K562 (cell line): ENCODE measurements at regions not wholly inside any gene's neighbourhood (a gene's known extent, or its start where the extent isn't known, plus 50 kb on each side); places are given as distances from the start of the nearest gene placed in this dataset.

Source experiments
- ATAC-seq: fragments of 200-7000 bp; cut with Tn5 transposase; 3 replicates; pipeline ENCODE4 v1.9.1; 2020; ENCODE audit warnings: moderate library complexity
- BruUV-seq: library from RNA; stranded (reverse); fragments of 400-500 nt; replicated peaks from 2 replicates; lab custom pipeline; 2021; lab: Mats Ljungman, UMichigan
- CTCF ChIA-PET: fragments of 300-600 bp; formaldehyde crosslinking; extraction: SDS; loops from one replicate; lab custom pipeline; 2021; ENCODE audit warnings: low intra/inter-chr PET ratio; lab: Yijun Ruan, JAX
- POLR2A ChIA-PET: fragments of 300-600, 350-650 bp; sonication (Branson Sonifier 250); formaldehyde crosslinking; extraction: SDS; loops from one replicate; lab custom pipeline; 2021; ENCODE audit warnings: antibody characterized with exemption, inconsistent platforms; lab: Yijun Ruan, JAX
- DNase-seq, 4 experiments: peaks; one replicate each; pipeline versions ENCODE4 v3.0.0 to v3.0.0-alpha.2; 2011 to 2018; ENCODE audit warnings: low spot score in 3 of 4, mixed read lengths in 3 of 4; ENCODE audit errors: extremely low read depth in 1 of 4
- FAIRE-seq: peaks from 2 replicates; lab custom pipeline; 2011; peaks lifted over from hg19 to GRCh38; lab: Jason Lieb, UNC
- H2AFZ ChIP-seq: 2 replicates; pipeline ENCODE4 v1.6.0; 2011; ENCODE audit warnings: low read depth, low read length, control low read depth, inconsistent platforms
- H3K27ac ChIP-seq: fragments of 200-600 bp; 3 replicates; pipeline ENCODE4 v1.8.0; 2011; ENCODE audit warnings: low read depth, mild to moderate bottlenecking, control low read depth, inconsistent platforms, low read length, moderate library complexity, mixed read lengths; ENCODE audit errors: extremely low read depth
- H3K27me3 ChIP-seq, 2 experiments: fragments of 300-600 bp in 1 of 2; 2 replicates in 1 of 2; 3 replicates in 1 of 2; pipeline versions ENCODE4 v1.6.0 to v1.8.0; 2011; ENCODE audit warnings: inconsistent platforms in 2 of 2, low read length in 2 of 2, mild to moderate bottlenecking in 1 of 2, mixed read lengths in 1 of 2, moderate library complexity in 1 of 2; ENCODE audit not compliant: control insufficient read depth in 2 of 2, insufficient read depth in 2 of 2
- H3K36me3 ChIP-seq: fragments of 300-600 bp; 3 replicates; pipeline ENCODE4 v1.8.0; 2011; ENCODE audit warnings: mild to moderate bottlenecking, low read length, inconsistent platforms; ENCODE audit not compliant: control insufficient read depth, insufficient read depth
- H3K4me1 ChIP-seq, 2 experiments: fragments of 200-600 bp in 1 of 2; replicated peaks in 1 of 2; 2 replicates in 1 of 2; 3 replicates in 1 of 2; pipeline versions ENCODE4 v1.5.1 to v1.8.0; 2011; ENCODE audit warnings: inconsistent platforms in 2 of 2, low read length in 2 of 2, mild to moderate bottlenecking in 1 of 2, mixed read lengths in 1 of 2, moderate library complexity in 1 of 2; ENCODE audit not compliant: control insufficient read depth in 2 of 2, insufficient read depth in 2 of 2
- H3K4me2 ChIP-seq: 2 replicates; pipeline ENCODE4 v1.6.1; 2011; ENCODE audit warnings: low read length, control low read depth, inconsistent platforms, mixed read lengths; ENCODE audit not compliant: insufficient read depth
- H3K4me3 ChIP-seq: fragments of 200-600 bp; sonication (generic), shearing (Covaris generic); 2 replicates; pipeline ENCODE4 v1.5.1; 2016; ENCODE audit warnings: control low read depth, inconsistent platforms
- H3K79me2 ChIP-seq: fragments of 200-600 bp; 3 replicates; pipeline ENCODE4 v1.8.0; 2011; ENCODE audit warnings: low read length, inconsistent platforms; ENCODE audit not compliant: control insufficient read depth, insufficient read depth
- H3K9ac ChIP-seq, 2 experiments: 2 replicates each; pipeline versions ENCODE4 v1.6.0 to v1.6.1; 2011; ENCODE audit warnings: low read depth in 2 of 2, low read length in 2 of 2, control low read depth in 1 of 2, inconsistent platforms in 1 of 2, mild to moderate bottlenecking in 1 of 2, mixed read lengths in 1 of 2; ENCODE audit not compliant: insufficient read depth in 1 of 2
- H3K9me1 ChIP-seq: one replicate; pipeline ENCODE4 v1.6.0; 2011; ENCODE audit warnings: inconsistent platforms, mild to moderate bottlenecking, low read length, moderate library complexity; ENCODE audit not compliant: control insufficient read depth, insufficient read depth
- H3K9me3 ChIP-seq: replicated peaks from 2 replicates; pipeline ENCODE4 v1.5.1; 2011; ENCODE audit warnings: low read depth, low read length, inconsistent platforms; ENCODE audit not compliant: control insufficient read depth, insufficient read depth
- H4K20me1 ChIP-seq: replicated peaks from 2 replicates; pipeline ENCODE4 v1.6.1; 2011; ENCODE audit warnings: low read length, inconsistent platforms, mixed read lengths; ENCODE audit not compliant: control insufficient read depth, insufficient read depth
- ARID2 ChIP-seq: fragments of 450-650 bp; IDR thresholded peaks from 2 replicates; pipeline ENCODE4 v1.6.1; 2017; ENCODE audit warnings: antibody characterized with exemption, mild to moderate bottlenecking
- CEBPG ChIP-seq, 3 experiments: fragments of 200-800 bp in 1 of 3; sonication (Bioruptor generic) in 1 of 3; sonication (generic) in 1 of 3; formaldehyde crosslinking in 1 of 3; IDR thresholded peaks in 2 of 3; conservative IDR thresholded peaks in 1 of 3; 2 replicates each; pipeline versions ENCODE4 v1.6.1 to v1.8.0; 2016 to 2022; ENCODE audit warnings: missing compliant biosample characterization in 2 of 3, missing genetic modification characterization in 2 of 3, mild to moderate bottlenecking in 1 of 3, missing genetic modification reagents in 1 of 3
- KLF1 ChIP-seq: fragments of 450-650 bp; IDR thresholded peaks from 2 replicates; pipeline ENCODE4 v1.6.1; 2016; ENCODE audit warnings: missing genetic modification characterization, missing compliant biosample characterization
- MBD2 ChIP-seq: sonication (generic); IDR thresholded peaks from 2 replicates; pipeline ENCODE4 v1.6.1; 2016; ENCODE audit warnings: low read depth, borderline replicate concordance
- RUNX1 ChIP-seq: sonication (generic); IDR thresholded peaks from 2 replicates; pipeline ENCODE4 v1.6.1; 2016; ENCODE audit warnings: antibody characterized with exemption, low read depth
- SAP30 ChIP-seq: fragments of 200-600 bp; sonication (generic); IDR thresholded peaks from 2 replicates; pipeline ENCODE4 v1.6.1; 2012; ENCODE audit warnings: borderline replicate concordance, low read depth, mild to moderate bottlenecking, moderate library complexity, low read length, control low read depth, inconsistent platforms; ENCODE audit not compliant: insufficient read depth, poor library complexity, severe bottlenecking
- SMARCE1 ChIP-seq: fragments of 450-650 bp; IDR thresholded peaks from 2 replicates; pipeline ENCODE4 v1.7.1; 2016; ENCODE audit warnings: mild to moderate bottlenecking
- TCF3 ChIP-seq: sonication (generic); formaldehyde crosslinking; IDR thresholded peaks from 2 replicates; pipeline ENCODE4 v1.4.0; 2020; ENCODE audit warnings: mild to moderate bottlenecking, missing genetic modification reagents
- ZFP30 ChIP-seq: fragments of 250-450 bp; sonication (Bioruptor Pico); IDR thresholded peaks from 2 replicates; pipeline ENCODE4 v1.8.0; 2022; ENCODE audit warnings: moderate library complexity, mild to moderate bottlenecking, inconsistent platforms, borderline replicate concordance
- ZNF717 ChIP-seq: fragments of 250-450 bp; sonication (Bioruptor Pico); IDR thresholded peaks from 2 replicates; pipeline ENCODE4 v1.5.0; 2021
- WGBS: fragments of 100-300 bp; shearing (Covaris generic); methylation state at CpG from one replicate; pipeline ENCODE4 v1.1.6; 2016; ENCODE audit warnings: low coverage, mixed read lengths; ENCODE audit not compliant: insufficient coverage; ENCODE audit errors: missing lambda C conversion rate; 5-methylcytosine and 5-hydroxymethylcytosine counted together
- in situ Hi-C: fragments of 300-500 bp; cut with MboI; formaldehyde crosslinking; loops from 4 replicates; pipeline ENCODE4 v1.15.0; 2018; ENCODE audit warnings: inconsistent platforms, mixed read lengths
- intact Hi-C: fragments of 100-400 bp; cut with micrococcal nuclease; formaldehyde crosslinking; loops from 2 replicates; pipeline ENCODE4 v1.14.2; 2022
- TF ChIP-seq, protein P1 (sequence below), 2 experiments: fragments of 250-450 bp in 1 of 2; fragments of 450-650 bp in 1 of 2; sonication (Bioruptor Pico) in 1 of 2; IDR thresholded peaks; 2 replicates each; pipeline versions ENCODE4 v1.6.1 to v1.8.0; 2016 to 2021; ENCODE audit warnings: mild to moderate bottlenecking in 2 of 2, moderate library complexity in 2 of 2, missing compliant biosample characterization in 1 of 2, missing genetic modification characterization in 1 of 2
- TF ChIP-seq, protein P2 (sequence below): IDR thresholded peaks from 2 replicates; pipeline ENCODE4 v1.6.1; 2012; ENCODE audit warnings: low read depth, low read length, improper control_type of control experiment, borderline replicate concordance
- TF ChIP-seq, protein P3 (sequence below): IDR thresholded peaks from 3 replicates; pipeline ENCODE4 v1.6.1; 2011; ENCODE audit warnings: borderline replicate concordance, mild to moderate bottlenecking, moderate library complexity; ENCODE audit not compliant: insufficient read length; ENCODE audit errors: extremely low read depth

DNA sequence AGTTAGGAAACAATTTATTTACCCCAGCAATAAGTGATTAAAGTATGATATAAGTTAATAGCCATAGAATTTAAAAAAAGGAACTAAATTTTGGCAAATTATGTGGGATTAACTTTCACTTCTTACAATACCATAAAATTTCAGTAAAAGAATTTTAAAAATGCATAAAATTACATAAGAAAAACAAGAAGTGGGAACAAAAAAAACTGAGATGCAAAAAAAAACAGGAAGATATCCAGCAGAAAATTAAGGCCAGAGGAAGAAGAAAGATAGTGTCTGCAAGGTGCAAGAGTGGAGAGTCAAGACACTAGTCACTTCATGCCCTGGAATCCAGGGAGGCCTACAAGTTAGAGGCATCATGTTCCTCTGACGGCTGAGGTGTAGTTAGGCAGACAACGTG, 184.2 kb downstream of the GASK1B start:
- no peak overlapping the region for H3K27ac ChIP-seq
- BruUV-seq: no TSS peak
- no peak overlapping the region for H2AFZ ChIP-seq
- H3K4me3 ChIP-seq: no peak overlapping the region
- no peak overlapping the region for H3K4me2 ChIP-seq
- in situ Hi-C loops: loop anchor here (10.0 to 25.0 kb wide), 2 partner anchors 176 to 274 kb away; no protein-coding TSS in a partner anchor
- H3K79me2 ChIP-seq: no peaks in the 10 kb centered on the region
- DNase-seq (no peak), ATAC-seq (no peak), FAIRE-seq (no peak)
- H3K36me3 ChIP-seq: no peaks in the 10 kb centered on the region
- intact Hi-C loops: no loop called here
- no peaks in the 10 kb centered on the region for H3K9me1 ChIP-seq
- H3K9ac ChIP-seq: no peak overlapping the region
- CTCF ChIA-PET: no interaction called here
- H3K9me3 ChIP-seq: no peaks in the 10 kb centered on the region
- H3K27me3 ChIP-seq: no peaks in the 10 kb centered on the region
- POLR2A ChIA-PET: no interaction called here
- no peaks in the 10 kb centered on the region for H4K20me1 ChIP-seq
- 0% methylated on average over 2 of the region's 2 CpGs for WGBS
- no peaks in the 10 kb centered on the region for H3K4me1 ChIP-seq
- TF ChIP-seq ZFP30: no peak
- TF ChIP-seq RUNX1: no peak
- TF ChIP-seq, protein P1, sequence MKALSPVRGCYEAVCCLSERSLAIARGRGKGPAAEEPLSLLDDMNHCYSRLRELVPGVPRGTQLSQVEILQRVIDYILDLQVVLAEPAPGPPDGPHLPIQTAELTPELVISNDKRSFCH (CRISPR knock-in tag; IDR thresholded peaks at IDR 0.05): no peak
- TF ChIP-seq, protein P1 (tag; IDR thresholded peaks at IDR 0.05): no peak
- TF ChIP-seq, protein P2, sequence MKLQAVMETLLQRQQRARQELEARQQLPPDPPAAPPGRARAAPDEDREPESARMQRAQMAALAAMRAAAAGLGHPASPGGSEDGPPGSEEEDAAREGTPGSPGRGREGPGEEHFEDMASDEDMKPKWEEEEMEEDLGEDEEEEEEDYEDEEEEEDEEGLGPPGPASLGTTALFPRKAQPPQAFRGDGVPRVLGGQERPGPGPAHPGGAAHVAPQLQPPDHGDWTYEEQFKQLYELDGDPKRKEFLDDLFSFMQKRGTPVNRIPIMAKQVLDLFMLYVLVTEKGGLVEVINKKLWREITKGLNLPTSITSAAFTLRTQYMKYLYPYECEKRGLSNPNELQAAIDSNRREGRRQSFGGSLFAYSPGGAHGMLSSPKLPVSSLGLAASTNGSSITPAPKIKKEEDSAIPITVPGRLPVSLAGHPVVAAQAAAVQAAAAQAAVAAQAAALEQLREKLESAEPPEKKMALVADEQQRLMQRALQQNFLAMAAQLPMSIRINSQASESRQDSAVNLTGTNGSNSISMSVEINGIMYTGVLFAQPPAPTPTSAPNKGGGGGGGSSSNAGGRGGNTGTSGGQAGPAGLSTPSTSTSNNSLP: no peak
- TF ChIP-seq SMARCE1: no peak
- no peak for TF ChIP-seq KLF1 (tag)
- no peak for TF ChIP-seq ARID2
- TF ChIP-seq, protein P3, sequence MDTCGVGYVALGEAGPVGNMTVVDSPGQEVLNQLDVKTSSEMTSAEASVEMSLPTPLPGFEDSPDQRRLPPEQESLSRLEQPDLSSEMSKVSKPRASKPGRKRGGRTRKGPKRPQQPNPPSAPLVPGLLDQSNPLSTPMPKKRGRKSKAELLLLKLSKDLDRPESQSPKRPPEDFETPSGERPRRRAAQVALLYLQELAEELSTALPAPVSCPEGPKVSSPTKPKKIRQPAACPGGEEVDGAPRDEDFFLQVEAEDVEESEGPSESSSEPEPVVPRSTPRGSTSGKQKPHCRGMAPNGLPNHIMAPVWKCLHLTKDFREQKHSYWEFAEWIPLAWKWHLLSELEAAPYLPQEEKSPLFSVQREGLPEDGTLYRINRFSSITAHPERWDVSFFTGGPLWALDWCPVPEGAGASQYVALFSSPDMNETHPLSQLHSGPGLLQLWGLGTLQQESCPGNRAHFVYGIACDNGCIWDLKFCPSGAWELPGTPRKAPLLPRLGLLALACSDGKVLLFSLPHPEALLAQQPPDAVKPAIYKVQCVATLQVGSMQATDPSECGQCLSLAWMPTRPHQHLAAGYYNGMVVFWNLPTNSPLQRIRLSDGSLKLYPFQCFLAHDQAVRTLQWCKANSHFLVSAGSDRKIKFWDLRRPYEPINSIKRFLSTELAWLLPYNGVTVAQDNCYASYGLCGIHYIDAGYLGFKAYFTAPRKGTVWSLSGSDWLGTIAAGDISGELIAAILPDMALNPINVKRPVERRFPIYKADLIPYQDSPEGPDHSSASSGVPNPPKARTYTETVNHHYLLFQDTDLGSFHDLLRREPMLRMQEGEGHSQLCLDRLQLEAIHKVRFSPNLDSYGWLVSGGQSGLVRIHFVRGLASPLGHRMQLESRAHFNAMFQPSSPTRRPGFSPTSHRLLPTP: no peak
- TF ChIP-seq TCF3 (CRISPR knock-in tag): no peak
- TF ChIP-seq SAP30: no peak
- no peak for TF ChIP-seq MBD2
- no peak for TF ChIP-seq ZNF717 (CRISPR knock-in tag)
- no peak for TF ChIP-seq CEBPG (CRISPR knock-in tag; IDR thresholded peaks at IDR 0.05)
- no peak for TF ChIP-seq CEBPG (tag; conservative IDR thresholded peaks at IDR 0.05 in 1 of 2, IDR thresholded peaks at IDR 0.05 in 1 of 2)
